K562 (cell line): ENCODE measurements at regions not wholly inside any gene's neighbourhood (a gene's known extent, or its start where the extent isn't known, plus 50 kb on each side); places are given as distances from the start of the nearest gene placed in this dataset.

Source experiments
- ATAC-seq: fragments of 200-7000 bp; cut with Tn5 transposase; 3 replicates; pipeline ENCODE4 v1.9.1; 2020; ENCODE audit warnings: moderate library complexity
- BruUV-seq: library from RNA; stranded (reverse); fragments of 400-500 nt; replicated peaks from 2 replicates; lab custom pipeline; 2021; lab: Mats Ljungman, UMichigan
- CTCF ChIA-PET: fragments of 300-600 bp; formaldehyde crosslinking; extraction: SDS; loops from one replicate; lab custom pipeline; 2021; ENCODE audit warnings: low intra/inter-chr PET ratio; lab: Yijun Ruan, JAX
- POLR2A ChIA-PET: fragments of 300-600, 350-650 bp; sonication (Branson Sonifier 250); formaldehyde crosslinking; extraction: SDS; loops from one replicate; lab custom pipeline; 2021; ENCODE audit warnings: antibody characterized with exemption, inconsistent platforms; lab: Yijun Ruan, JAX
- DNase-seq, 4 experiments: peaks; one replicate each; pipeline versions ENCODE4 v3.0.0 to v3.0.0-alpha.2; 2011 to 2018; ENCODE audit warnings: low spot score in 3 of 4, mixed read lengths in 3 of 4; ENCODE audit errors: extremely low read depth in 1 of 4
- FAIRE-seq: peaks from 2 replicates; lab custom pipeline; 2011; peaks lifted over from hg19 to GRCh38; lab: Jason Lieb, UNC
- H2AFZ ChIP-seq: 2 replicates; pipeline ENCODE4 v1.6.0; 2011; ENCODE audit warnings: low read depth, low read length, control low read depth, inconsistent platforms
- H3K27ac ChIP-seq: fragments of 200-600 bp; 3 replicates; pipeline ENCODE4 v1.8.0; 2011; ENCODE audit warnings: low read depth, mild to moderate bottlenecking, control low read depth, inconsistent platforms, low read length, moderate library complexity, mixed read lengths; ENCODE audit errors: extremely low read depth
- H3K27me3 ChIP-seq, 2 experiments: fragments of 300-600 bp in 1 of 2; 2 replicates in 1 of 2; 3 replicates in 1 of 2; pipeline versions ENCODE4 v1.6.0 to v1.8.0; 2011; ENCODE audit warnings: inconsistent platforms in 2 of 2, low read length in 2 of 2, mild to moderate bottlenecking in 1 of 2, mixed read lengths in 1 of 2, moderate library complexity in 1 of 2; ENCODE audit not compliant: control insufficient read depth in 2 of 2, insufficient read depth in 2 of 2
- H3K36me3 ChIP-seq: fragments of 300-600 bp; 3 replicates; pipeline ENCODE4 v1.8.0; 2011; ENCODE audit warnings: mild to moderate bottlenecking, low read length, inconsistent platforms; ENCODE audit not compliant: control insufficient read depth, insufficient read depth
- H3K4me1 ChIP-seq, 2 experiments: fragments of 200-600 bp in 1 of 2; replicated peaks in 1 of 2; 2 replicates in 1 of 2; 3 replicates in 1 of 2; pipeline versions ENCODE4 v1.5.1 to v1.8.0; 2011; ENCODE audit warnings: inconsistent platforms in 2 of 2, low read length in 2 of 2, mild to moderate bottlenecking in 1 of 2, mixed read lengths in 1 of 2, moderate library complexity in 1 of 2; ENCODE audit not compliant: control insufficient read depth in 2 of 2, insufficient read depth in 2 of 2
- H3K4me2 ChIP-seq: 2 replicates; pipeline ENCODE4 v1.6.1; 2011; ENCODE audit warnings: low read length, control low read depth, inconsistent platforms, mixed read lengths; ENCODE audit not compliant: insufficient read depth
- H3K4me3 ChIP-seq: fragments of 200-600 bp; sonication (generic), shearing (Covaris generic); 2 replicates; pipeline ENCODE4 v1.5.1; 2016; ENCODE audit warnings: control low read depth, inconsistent platforms
- H3K79me2 ChIP-seq: fragments of 200-600 bp; 3 replicates; pipeline ENCODE4 v1.8.0; 2011; ENCODE audit warnings: low read length, inconsistent platforms; ENCODE audit not compliant: control insufficient read depth, insufficient read depth
- H3K9ac ChIP-seq, 2 experiments: 2 replicates each; pipeline versions ENCODE4 v1.6.0 to v1.6.1; 2011; ENCODE audit warnings: low read depth in 2 of 2, low read length in 2 of 2, control low read depth in 1 of 2, inconsistent platforms in 1 of 2, mild to moderate bottlenecking in 1 of 2, mixed read lengths in 1 of 2; ENCODE audit not compliant: insufficient read depth in 1 of 2
- H3K9me1 ChIP-seq: one replicate; pipeline ENCODE4 v1.6.0; 2011; ENCODE audit warnings: inconsistent platforms, mild to moderate bottlenecking, low read length, moderate library complexity; ENCODE audit not compliant: control insufficient read depth, insufficient read depth
- H3K9me3 ChIP-seq: replicated peaks from 2 replicates; pipeline ENCODE4 v1.5.1; 2011; ENCODE audit warnings: low read depth, low read length, inconsistent platforms; ENCODE audit not compliant: control insufficient read depth, insufficient read depth
- H4K20me1 ChIP-seq: replicated peaks from 2 replicates; pipeline ENCODE4 v1.6.1; 2011; ENCODE audit warnings: low read length, inconsistent platforms, mixed read lengths; ENCODE audit not compliant: control insufficient read depth, insufficient read depth
- CBX2 ChIP-seq: fragments of 200-600 bp; sonication (generic); IDR thresholded peaks from one replicate; pipeline ENCODE4 v1.6.1; 2012; ENCODE audit warnings: mild to moderate bottlenecking, low read length, inconsistent platforms; ENCODE audit not compliant: insufficient read depth, poor library complexity, severe bottlenecking
- FOXK2 ChIP-seq, 2 experiments: fragments of 450-650 bp; IDR thresholded peaks in 1 of 2; conservative IDR thresholded peaks in 1 of 2; 2 replicates each; pipeline ENCODE4 v1.6.1; 2016; ENCODE audit warnings: low read depth in 2 of 2, mild to moderate bottlenecking in 1 of 2
- HLTF ChIP-seq: fragments of 450-650 bp; IDR thresholded peaks from 2 replicates; pipeline ENCODE4 v1.6.1; 2016
- JUNB ChIP-seq: fragments of 450-650 bp; formaldehyde crosslinking; conservative IDR thresholded peaks from 2 replicates; pipeline ENCODE4 v1.4.0; 2020; ENCODE audit warnings: mild to moderate bottlenecking
- RFX5 ChIP-seq: IDR thresholded peaks from 2 replicates; pipeline ENCODE4 v1.6.1; 2011; ENCODE audit warnings: low read depth, mild to moderate bottlenecking, improper control_type of control experiment, low read length
- RUNX1 ChIP-seq: sonication (generic); IDR thresholded peaks from 2 replicates; pipeline ENCODE4 v1.6.1; 2016; ENCODE audit warnings: antibody characterized with exemption, low read depth
- SMARCE1 ChIP-seq: fragments of 450-650 bp; IDR thresholded peaks from 2 replicates; pipeline ENCODE4 v1.7.1; 2016; ENCODE audit warnings: mild to moderate bottlenecking
- TBL1XR1 ChIP-seq, 2 experiments: IDR thresholded peaks; 2 replicates each; pipeline ENCODE4 v1.6.1; 2012; ENCODE audit warnings: improper control_type of control experiment in 2 of 2, low read length in 2 of 2, mild to moderate bottlenecking in 1 of 2
- ZBTB5 ChIP-seq: fragments of 450-650 bp; IDR thresholded peaks from 2 replicates; pipeline ENCODE4 v1.6.1; 2017; ENCODE audit warnings: antibody characterized with exemption
- ZBTB7A ChIP-seq: IDR thresholded peaks from 2 replicates; pipeline ENCODE4 v1.6.1; 2011; ENCODE audit warnings: low read depth, mild to moderate bottlenecking, low read length, moderate library complexity, borderline replicate concordance; ENCODE audit not compliant: control insufficient read depth
- ZBTB8A ChIP-seq: fragments of 450-650 bp; IDR thresholded peaks from 2 replicates; pipeline ENCODE4 v1.6.1; 2018; ENCODE audit warnings: mild to moderate bottlenecking, moderate library complexity; ENCODE audit not compliant: partially characterized antibody
- ZNF134 ChIP-seq: fragments of 250-450 bp; sonication (Bioruptor Pico); conservative IDR thresholded peaks from 2 replicates; pipeline ENCODE4 v1.4.0; 2020
- ZNF551 ChIP-seq: fragments of 250-450 bp; sonication (Bioruptor Pico); IDR thresholded peaks from 2 replicates; pipeline ENCODE4 v1.5.0; 2021; ENCODE audit warnings: mild to moderate bottlenecking, moderate library complexity
- ZNF589 ChIP-seq: fragments of 200-800 bp; sonication (Bioruptor generic); IDR thresholded peaks from 2 replicates; pipeline ENCODE4 v1.6.1; 2016; ENCODE audit warnings: low read depth, missing genetic modification characterization, missing compliant biosample characterization
- ZNF830 ChIP-seq: fragments of 250-450 bp; sonication (Bioruptor Pico); IDR thresholded peaks from 2 replicates; pipeline ENCODE4 v1.5.0; 2021; ENCODE audit warnings: mild to moderate bottlenecking
- WGBS: fragments of 100-300 bp; shearing (Covaris generic); methylation state at CpG from one replicate; pipeline ENCODE4 v1.1.6; 2016; ENCODE audit warnings: low coverage, mixed read lengths; ENCODE audit not compliant: insufficient coverage; ENCODE audit errors: missing lambda C conversion rate; 5-methylcytosine and 5-hydroxymethylcytosine counted together
- in situ Hi-C: fragments of 300-500 bp; cut with MboI; formaldehyde crosslinking; loops from 4 replicates; pipeline ENCODE4 v1.15.0; 2018; ENCODE audit warnings: inconsistent platforms, mixed read lengths
- intact Hi-C: fragments of 100-400 bp; cut with micrococcal nuclease; formaldehyde crosslinking; loops from 2 replicates; pipeline ENCODE4 v1.14.2; 2022

DNA sequence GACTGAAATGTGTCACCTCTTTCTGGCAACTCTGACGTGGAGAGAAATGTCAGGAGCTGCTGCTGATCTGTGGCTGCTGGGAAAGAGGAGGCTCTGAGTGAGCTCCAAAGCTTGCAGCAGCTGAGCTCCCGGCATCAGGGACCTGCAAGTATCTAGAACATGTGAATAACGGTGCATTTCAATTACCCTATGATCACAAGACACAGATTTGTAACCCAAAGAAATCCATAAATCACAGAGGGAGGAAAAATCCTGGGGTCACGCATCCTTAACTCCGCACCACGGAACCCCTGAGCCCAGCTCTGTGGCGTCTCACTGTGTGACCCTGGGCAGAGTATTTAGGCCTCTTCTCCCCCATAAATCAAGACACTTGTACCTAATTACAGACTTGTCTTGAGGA, 139.8 kb downstream of the IRX2 start:
- no peak overlapping the region for H3K27ac ChIP-seq
- no peak for DNase-seq
- H2AFZ ChIP-seq: no peak overlapping the region
- POLR2A ChIA-PET: no interaction called here
- no peaks in the 10 kb centered on the region for H3K36me3 ChIP-seq
- no peak for TF ChIP-seq ZBTB7A
- TF ChIP-seq FOXK2 (conservative IDR thresholded peaks at IDR 0.05 in 1 of 2, IDR thresholded peaks at IDR 0.05 in 1 of 2; ENCODE audit: low read depth in 2 of 2): no peak
- no peak for TF ChIP-seq ZBTB5
- no peak for TF ChIP-seq ZNF589 (CRISPR knock-in tag)
- no peak for TF ChIP-seq TBL1XR1 (IDR thresholded peaks at IDR 0.05; ENCODE audit: low read length in 2 of 2)
- no peak for TF ChIP-seq JUNB (CRISPR knock-in tag)
- TF ChIP-seq ZNF134: no peak
- TF ChIP-seq RUNX1: no peak
- TF ChIP-seq RFX5: no peak
- no peak for TF ChIP-seq ZNF551 (CRISPR knock-in tag)
- no peak for TF ChIP-seq ZNF830 (CRISPR knock-in tag)
- TF ChIP-seq ZBTB8A: no peak
- TF ChIP-seq SMARCE1: no peak
- TF ChIP-seq CBX2: no peak
- TF ChIP-seq HLTF: no peak
- H3K9me3 ChIP-seq: no peaks in the 10 kb centered on the region
- no peak for FAIRE-seq
- peaks cover 0 to 5% of the 10 kb centered on the region in 2 experiments; a peak in 2 of 5 replicates for H3K27me3 ChIP-seq
- H3K79me2 ChIP-seq: no peaks in the 10 kb centered on the region
- no peak overlapping the region for H3K9ac ChIP-seq
- in situ Hi-C loops: no loop called here
- intact Hi-C loops: no loop called here
- BruUV-seq: no TSS peak
- CTCF ChIA-PET: no interaction called here
- no peak overlapping the region for H3K4me2 ChIP-seq
- 0% methylated on average over 7 of the region's 7 CpGs for WGBS
- no peak overlapping the region for H3K4me3 ChIP-seq
- no peaks in the 10 kb centered on the region for H3K4me1 ChIP-seq
- no peaks in the 10 kb centered on the region for H3K9me1 ChIP-seq
- no peaks in the 10 kb centered on the region; the same call in 1 of the 2 replicates for H4K20me1 ChIP-seq
- ATAC-seq: no peak
